Choroid plexus epithelial cell (primary cell): ENCODE measurements at regions not wholly inside any gene's neighbourhood (a gene's known extent, or its start where the extent isn't known, plus 50 kb on each side); places are given as distances from the start of the nearest gene placed in this dataset.

ENCODE experiments used
- DNase-seq: peaks from one replicate; pipeline ENCODE4 v3.0.0-alpha.2; 2010; ENCODE audit warnings: low read depth
- H3K4me3 ChIP-seq: 2 replicates; pipeline ENCODE4 v1.5.1; 2011; ENCODE audit warnings: low read depth, mild to moderate bottlenecking, control low read depth, low read length, moderate library complexity
- CTCF ChIP-seq: conservative IDR thresholded peaks from 2 replicates; pipeline ENCODE4 v1.5.1; 2011; ENCODE audit warnings: low read depth, mild to moderate bottlenecking, control low read depth, inconsistent platforms, low read length, moderate library complexity

GRCh38 chr13:66068683-66069082, 1161.5 kb downstream of the PCDH9 start:
- H3K4me3 ChIP-seq = no peak overlapping the region
- no peak for DNase-seq
- TF ChIP-seq CTCF = no peak

- no peak for TF ChIP-seq CTCF
- H3K4me3 ChIP-seq = no peak overlapping the region
- peak; percentile 17 for DNase-seq
Measured at GRCh38 chr13:66048888-66049287, 1181.2 kb downstream of the PCDH9 start.

DNA sequence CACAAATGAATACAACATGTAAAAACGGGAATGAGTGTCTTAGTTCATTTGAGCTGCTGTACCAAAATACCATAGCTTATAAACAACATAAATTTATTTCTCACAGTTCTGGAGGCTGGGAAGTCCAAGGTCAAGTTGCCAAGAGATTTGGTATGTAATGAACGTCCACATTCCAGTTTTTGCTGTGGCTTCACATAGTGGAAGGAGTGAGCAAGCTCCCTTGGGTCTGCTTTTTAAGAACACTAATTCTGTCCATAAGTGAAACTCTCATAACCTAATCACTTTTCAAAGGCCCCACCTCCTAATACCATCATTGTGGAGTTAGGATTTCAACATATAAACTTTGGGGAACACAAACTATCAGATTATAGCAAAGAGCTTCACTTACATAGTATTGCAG, 1189.6 kb downstream of the PCDH9 start:
- H3K4me3 ChIP-seq = no peak overlapping the region
- no peak for TF ChIP-seq CTCF
- peak; percentile 3 for DNase-seq

DNA sequence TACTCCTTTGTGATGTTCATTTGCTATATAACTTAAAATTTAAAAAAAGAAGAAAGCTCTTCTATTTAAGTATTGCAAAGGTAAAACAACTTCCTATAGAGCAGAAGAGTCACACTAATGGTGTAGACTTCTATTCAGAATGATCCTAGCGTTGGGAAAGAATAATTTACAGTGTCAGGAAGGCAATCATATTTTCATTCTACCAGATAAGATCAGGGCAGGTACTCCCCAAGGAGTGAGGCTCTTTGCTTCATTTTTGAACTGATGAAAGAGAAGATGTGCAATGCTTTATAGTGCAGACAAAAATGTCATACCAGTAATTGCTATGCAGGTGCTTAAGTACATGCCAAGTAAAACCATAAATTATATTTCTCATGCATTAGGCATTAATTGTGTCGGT, 1193.0 kb downstream of the PCDH9 start:
- DNase-seq = no peak
- H3K4me3 ChIP-seq = no peak overlapping the region
- no peak for TF ChIP-seq CTCF

DNA sequence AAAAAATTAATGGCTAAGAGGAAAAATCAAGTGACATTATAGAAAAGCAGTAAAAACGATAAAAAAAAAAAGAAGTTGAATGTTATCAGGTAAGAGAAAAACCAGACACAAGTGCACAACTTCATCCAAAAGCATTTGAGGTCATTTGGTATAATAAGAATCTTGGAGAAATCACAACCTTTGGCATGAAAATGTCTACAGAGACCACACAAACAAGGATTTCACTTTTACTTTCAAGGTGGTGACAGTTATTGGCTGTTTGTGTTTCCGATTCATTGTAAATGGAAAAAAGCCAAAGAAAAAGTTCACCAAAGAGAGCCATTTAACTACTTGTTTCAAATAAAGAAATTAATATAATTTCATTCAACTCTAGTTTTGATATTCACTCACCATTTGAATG, 1193.5 kb downstream of the PCDH9 start:
- no peak for DNase-seq
- no peak for TF ChIP-seq CTCF

DNA sequence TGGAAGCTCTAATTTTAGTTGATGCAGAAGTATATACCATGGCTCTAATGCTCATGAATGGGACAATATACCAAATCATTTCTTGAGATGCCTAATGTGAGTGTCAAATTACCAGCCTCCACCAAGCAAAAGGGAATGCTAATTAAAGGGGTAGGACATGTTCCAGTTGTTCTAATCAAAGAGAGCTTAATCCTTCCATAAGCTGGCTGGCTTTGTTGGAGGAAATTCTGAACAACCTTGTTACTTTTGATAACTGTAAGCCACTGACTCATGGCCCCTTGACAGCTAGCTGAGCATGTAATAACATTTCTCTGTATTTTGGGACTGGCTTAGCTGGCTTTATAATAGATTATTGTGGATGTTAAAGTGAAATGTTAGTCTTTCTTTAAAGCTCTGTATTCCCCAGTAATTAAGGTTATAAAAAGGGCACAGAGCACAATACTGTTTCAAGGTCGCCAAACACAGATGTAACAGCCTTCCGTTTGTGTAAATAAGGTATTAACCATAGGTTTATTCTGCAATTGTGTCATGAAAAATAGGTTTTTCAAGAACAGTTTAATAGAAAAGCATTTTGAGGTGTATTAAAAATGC, 1194.0 kb downstream of the PCDH9 start:
- no peak for TF ChIP-seq CTCF
- H3K4me3 ChIP-seq = no peak overlapping the region
- peak; percentile 7 for DNase-seq

More for the DNA sequence above, 1193.5 kb downstream of the PCDH9 start:
- H3K4me3 ChIP-seq = no peak overlapping the region

GRCh38 chr13:66033924-66034323, 1196.2 kb downstream of the PCDH9 start:
- H3K4me3 ChIP-seq = no peak overlapping the region
- no peak for TF ChIP-seq CTCF
- DNase-seq = no peak
